AG04450 (cell line): ENCODE measurements at regions not wholly inside any gene's neighbourhood (a gene's known extent, or its start where the extent isn't known, plus 50 kb on each side); places are given as distances from the start of the nearest gene placed in this dataset.

Experiments
- CTCF ChIA-PET: fragments of 300-600, 350-600 bp; formaldehyde crosslinking; extraction: SDS; loops from one replicate; lab custom pipeline; 2022; ENCODE audit warnings: antibody characterized with exemption, inconsistent platforms; lab: Charles Lee
- POLR2A ChIA-PET: fragments of 350-600 bp; formaldehyde crosslinking; extraction: SDS; loops from one replicate; lab custom pipeline; 2021; ENCODE audit warnings: antibody characterized with exemption, inconsistent platforms; lab: Yijun Ruan, JAX
- DNase-seq: peaks from one replicate; pipeline ENCODE4 v3.0.0-alpha.2; 2011; ENCODE audit warnings: low read depth, low spot score
- H3K27ac ChIP-seq: one replicate; pipeline ENCODE4 v1.5.1; 2012; ENCODE audit warnings: low read depth, low read length, control low read depth
- H3K27me3 ChIP-seq: one replicate; pipeline ENCODE4 v1.6.0; 2012; ENCODE audit warnings: low read length; ENCODE audit not compliant: control insufficient read depth, insufficient read depth
- H3K4me3 ChIP-seq: 2 replicates; pipeline ENCODE4 v1.5.1; 2011; ENCODE audit warnings: mild to moderate bottlenecking, low read depth, low read length, control low read depth
- H3K9me3 ChIP-seq: 2 replicates; pipeline ENCODE4 v1.5.1; 2012; ENCODE audit warnings: low read length; ENCODE audit not compliant: control insufficient read depth, insufficient read depth
- CTCF ChIP-seq: IDR thresholded peaks from 2 replicates; pipeline ENCODE4 v1.5.1; 2011; ENCODE audit warnings: low read depth, low read length, control low read depth, inconsistent platforms

DNA sequence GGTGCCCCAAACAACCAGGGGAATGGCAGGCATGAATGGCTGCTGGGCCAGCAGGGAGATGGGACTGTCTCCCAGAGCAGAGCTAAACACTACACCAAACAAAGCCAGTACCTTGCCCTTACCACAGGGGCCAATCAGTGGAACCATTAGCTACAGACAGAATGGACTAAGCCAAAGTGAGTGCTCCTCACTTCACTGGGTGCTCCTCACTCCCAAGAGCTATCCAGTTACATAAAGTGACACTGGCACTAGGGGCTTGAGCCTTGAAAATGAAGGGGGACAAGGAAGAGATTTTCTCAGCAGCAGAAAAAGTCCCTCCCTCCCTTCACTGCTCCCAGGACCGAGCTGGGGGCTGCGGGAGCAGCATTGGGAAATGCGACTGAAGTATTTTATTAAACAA lies 110.9 kb upstream of the SHB start:
- ChIA-PET POLR2A (no interaction called here), CTCF (interaction anchor here (2.3 kb wide), 1 partner anchor 20 kb away, joined by 12 read pairs; no protein-coding TSS in a partner anchor)
- TF ChIP-seq CTCF = no peak
- DNase-seq = no peak
- Histone ChIP-seq H3K9me3 (no peaks in the 10 kb centered on the region), H3K4me3 (no peak overlapping the region), H3K27ac (no peak overlapping the region), H3K27me3 (peaks cover 2% of the 10 kb centered on the region)

DNA sequence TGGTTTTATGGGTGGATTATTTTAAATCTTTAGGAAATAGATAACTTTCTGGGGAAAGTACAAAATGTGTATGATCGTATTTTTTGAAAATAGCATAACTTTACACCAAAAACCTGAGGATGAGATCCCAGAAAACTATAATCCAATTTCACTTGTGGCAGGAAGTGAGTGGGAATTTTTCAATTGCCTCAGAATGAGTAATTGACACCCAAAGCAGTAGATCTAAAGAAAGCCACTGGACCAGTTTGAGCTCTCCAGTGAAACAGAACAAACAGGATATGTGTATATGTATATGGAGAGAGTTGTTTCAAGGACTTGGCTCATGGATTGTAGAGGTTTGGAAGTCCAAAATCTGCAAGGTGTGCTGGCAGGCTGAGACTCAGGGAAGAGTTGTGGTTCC lies 109.2 kb upstream of the SHB start:
- no peak for TF ChIP-seq CTCF
- CTCF ChIA-PET = no interaction called here

DNA sequence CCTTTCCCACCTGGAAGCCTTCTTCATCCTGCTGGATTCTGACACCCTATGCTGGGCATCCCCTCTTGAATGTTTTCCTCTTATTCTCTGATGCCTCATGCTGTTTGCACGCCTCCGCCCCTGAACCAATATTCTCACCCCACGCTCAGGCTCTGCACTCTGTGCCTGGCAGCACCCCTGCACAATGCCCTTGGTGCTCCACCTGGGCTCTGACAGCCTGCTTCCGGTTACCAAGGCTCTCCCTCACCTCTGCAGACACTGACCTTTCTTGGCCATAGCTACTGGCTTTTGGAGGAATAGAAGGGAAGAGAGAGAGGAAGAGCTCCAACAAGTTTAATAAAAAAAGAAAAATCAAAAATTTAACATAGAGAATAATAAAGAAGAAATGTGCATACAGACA lies 108.7 kb upstream of the SHB start:
- no peak overlapping the region for H3K27ac ChIP-seq
- H3K27me3 ChIP-seq = peaks cover 2% of the 10 kb centered on the region
- CTCF ChIA-PET = no interaction called here
- no peak for TF ChIP-seq CTCF
- no peak overlapping the region for H3K4me3 ChIP-seq
- no peak for DNase-seq
- POLR2A ChIA-PET = no interaction called here
- no peaks in the 10 kb centered on the region; the same call in 1 of the 2 replicates for H3K9me3 ChIP-seq

More for the DNA sequence above, 109.2 kb upstream of the SHB start:
- H3K27ac ChIP-seq = no peak overlapping the region
- H3K9me3 ChIP-seq = no peaks in the 10 kb centered on the region; the same call in 1 of the 2 replicates
- DNase-seq = no peak
- H3K4me3 ChIP-seq = no peak overlapping the region
- POLR2A ChIA-PET = no interaction called here
- H3K27me3 ChIP-seq = peaks cover 2% of the 10 kb centered on the region

DNA sequence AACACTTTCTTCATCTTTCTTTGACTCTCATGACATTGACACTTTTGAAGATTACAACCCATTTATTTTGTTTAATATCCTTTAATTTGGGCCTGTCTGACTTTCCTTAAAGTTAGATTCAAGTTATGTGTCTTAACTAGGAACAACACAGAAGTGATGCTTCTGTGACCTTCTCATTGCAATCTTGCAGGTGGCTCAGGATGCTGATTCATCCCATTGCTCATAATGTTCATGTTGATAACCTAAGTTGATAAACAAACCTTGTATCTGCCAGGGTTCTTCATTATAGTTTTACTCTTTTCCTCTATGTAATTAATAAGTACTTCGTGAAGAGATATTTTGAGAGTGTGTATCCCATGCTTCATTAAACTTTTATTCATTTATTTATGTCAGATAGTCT lies 107.2 kb upstream of the SHB start:
- ChIA-PET POLR2A (no interaction called here), CTCF (interaction anchor here (1.3 to 1.6 kb wide), 2 partner anchors 16 to 88 kb away, joined by 5 read pairs; no protein-coding TSS in a partner anchor)
- peaks cover 2% of the 10 kb centered on the region for H3K27me3 ChIP-seq

DNA sequence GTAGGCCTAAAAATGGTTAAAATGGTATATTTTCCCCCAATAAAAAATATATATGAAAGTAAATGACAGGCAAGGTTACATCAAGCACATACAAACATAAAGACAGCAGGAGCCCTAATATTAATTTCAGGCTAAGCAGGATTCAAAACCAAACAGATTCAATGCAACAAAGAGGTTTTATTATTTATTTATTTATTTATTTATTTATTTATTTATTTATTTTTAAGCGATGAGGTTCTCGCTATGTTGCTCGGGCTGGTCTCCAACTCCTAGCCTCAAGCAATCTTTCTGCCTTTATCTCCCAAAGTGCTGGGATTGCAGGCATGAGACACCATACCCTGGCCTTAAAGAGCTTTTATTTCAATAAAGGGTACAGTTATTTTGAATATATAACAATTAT lies 106.4 kb upstream of the SHB start:
- DNase-seq = no peak
- ChIA-PET CTCF (interaction anchor here (1.3 to 1.6 kb wide), 2 partner anchors 15 to 87 kb away, joined by 5 read pairs; no protein-coding TSS in a partner anchor), POLR2A (no interaction called here)
- Histone ChIP-seq H3K27ac (no peak overlapping the region), H3K27me3 (peaks cover 2% of the 10 kb centered on the region), H3K9me3 (peaks cover 6% of the 10 kb centered on the region), H3K4me3 (no peak overlapping the region)
- TF ChIP-seq CTCF = no peak

More for the DNA sequence above, 107.2 kb upstream of the SHB start:
- no peak for TF ChIP-seq CTCF
- peaks cover 2% of the 10 kb centered on the region for H3K9me3 ChIP-seq
- no peak overlapping the region for H3K27ac ChIP-seq
- DNase-seq = no peak
- H3K4me3 ChIP-seq = no peak overlapping the region
